GM23338 (cell line): ENCODE measurements at regions not wholly inside any gene's neighbourhood (a gene's known extent, or its start where the extent isn't known, plus 50 kb on each side); places are given as distances from the start of the nearest gene placed in this dataset.

Experiments
- ATAC-seq: fragments of 200-7000 bp; cut with Tn5 transposase; 3 replicates; pipeline ENCODE4 v1.9.1; 2020
- DNase-seq: peaks from one replicate; pipeline ENCODE4 v3.0.0-alpha.2; 2015; ENCODE audit warnings: low spot score
- H2AFZ ChIP-seq: fragments of 200-600 bp; sonication (generic); 2 replicates; pipeline ENCODE4 v1.8.0; 2016; ENCODE audit warnings: antibody characterized with exemption, mild to moderate bottlenecking, moderate library complexity
- H3F3A ChIP-seq: fragments of 200-600 bp; sonication (generic); replicated peaks from 2 replicates; pipeline ENCODE4 v1.8.0; 2017; ENCODE audit warnings: antibody characterized with exemption, mixed run types, low read depth
- H3K27ac ChIP-seq: fragments of 200-600 bp; sonication (generic); 2 replicates; pipeline ENCODE4 v1.6.1; 2016; ENCODE audit warnings: low read depth
- H3K27me3 ChIP-seq: fragments of 200-600 bp; sonication (generic); 2 replicates; pipeline ENCODE4 v1.8.0; 2016; ENCODE audit warnings: mild to moderate bottlenecking, mixed run types, moderate library complexity; ENCODE audit not compliant: insufficient read depth
- H3K36me3 ChIP-seq: fragments of 200-600 bp; sonication (generic); 2 replicates; pipeline ENCODE4 v1.8.0; 2016; ENCODE audit warnings: mild to moderate bottlenecking; ENCODE audit not compliant: insufficient read depth
- H3K4me1 ChIP-seq: fragments of 200-600 bp; sonication (generic); 2 replicates; pipeline ENCODE4 v1.8.0; 2016; ENCODE audit warnings: mild to moderate bottlenecking, moderate library complexity; ENCODE audit not compliant: insufficient read depth
- H3K4me2 ChIP-seq: fragments of 200-600 bp; sonication (generic); 2 replicates; pipeline ENCODE4 v1.7.1; 2017; ENCODE audit warnings: mixed run types
- H3K4me3 ChIP-seq: fragments of 200-600 bp; sonication (generic); 2 replicates; pipeline ENCODE4 v1.6.1; 2016; ENCODE audit warnings: mixed run types
- H3K79me2 ChIP-seq: fragments of 200-600 bp; sonication (generic); replicated peaks from 2 replicates; pipeline ENCODE4 v1.8.0; 2017; ENCODE audit warnings: mild to moderate bottlenecking; ENCODE audit not compliant: insufficient read depth
- H3K9me2 ChIP-seq: fragments of 200-600 bp; sonication (generic); 2 replicates; pipeline ENCODE4 v1.8.0; 2017; ENCODE audit not compliant: insufficient read depth
- H4K20me1 ChIP-seq: fragments of 200-600 bp; sonication (generic); replicated peaks from 2 replicates; pipeline ENCODE4 v1.8.0; 2017; ENCODE audit warnings: mild to moderate bottlenecking; ENCODE audit not compliant: insufficient read depth
- H3K27ac Mint-ChIP-seq: 2 replicates; pipeline ENCODE4 v1.8.0; 2020; ENCODE audit warnings: inconsistent platforms, mild to moderate bottlenecking, moderate library complexity, mixed read lengths
- H3K27me3 Mint-ChIP-seq: 3 replicates; pipeline ENCODE4 v1.8.0; 2022; ENCODE audit warnings: low read depth, mild to moderate bottlenecking, moderate library complexity, mixed read lengths, inconsistent platforms; ENCODE audit not compliant: insufficient read depth, poor library complexity
- H3K36me3 Mint-ChIP-seq: 3 replicates; pipeline ENCODE4 v1.8.0; 2021; ENCODE audit warnings: low read depth, mild to moderate bottlenecking, inconsistent platforms, moderate library complexity, mixed read lengths
- H3K4me1 Mint-ChIP-seq: 3 replicates; pipeline ENCODE4 v1.8.0; 2020; ENCODE audit warnings: mild to moderate bottlenecking, inconsistent platforms, mixed read lengths
- H3K4me3 Mint-ChIP-seq: 3 replicates; pipeline ENCODE4 v1.8.0; 2021; ENCODE audit warnings: moderate library complexity, mild to moderate bottlenecking, inconsistent platforms, mixed read lengths
- H3K9me3 Mint-ChIP-seq: 3 replicates; pipeline ENCODE4 v1.8.0; 2020; ENCODE audit warnings: moderate library complexity, mild to moderate bottlenecking, inconsistent platforms, mixed read lengths
- CREB1 ChIP-seq: fragments of 250-450 bp; sonication (Bioruptor Pico); IDR thresholded peaks from 2 replicates; pipeline ENCODE4 v1.5.0; 2020; ENCODE audit warnings: low read depth, mild to moderate bottlenecking, moderate library complexity
- EZH2 ChIP-seq: fragments of 200-600 bp; sonication (generic); IDR thresholded peaks from one replicate; pipeline ENCODE4 v1.8.0; 2017; ENCODE audit warnings: antibody characterized with exemption, mild to moderate bottlenecking, low read depth; ENCODE audit not compliant: unreplicated experiment
- EZH2phosphoT487 ChIP-seq: fragments of 200-600 bp; sonication (generic); IDR thresholded peaks from one replicate; pipeline ENCODE4 v1.8.1; 2018; ENCODE audit warnings: antibody characterized with exemption; ENCODE audit not compliant: unreplicated experiment
- JUNB ChIP-seq: IDR thresholded peaks from one replicate; pipeline ENCODE4 v1.6.1; 2016; ENCODE audit warnings: antibody characterized with exemption; ENCODE audit not compliant: unreplicated experiment
- NANOG ChIP-seq: IDR thresholded peaks from 2 replicates; pipeline ENCODE4 v1.6.1; 2016; ENCODE audit warnings: antibody characterized with exemption, borderline replicate concordance
- POLR2AphosphoS5 ChIP-seq: IDR thresholded peaks from 2 replicates; pipeline ENCODE4 v1.6.1; 2016; ENCODE audit warnings: antibody characterized with exemption, low read depth
- STAT1 ChIP-seq: IDR thresholded peaks from one replicate; pipeline ENCODE4 v1.6.1; 2016; ENCODE audit warnings: antibody characterized with exemption; ENCODE audit not compliant: unreplicated experiment
- ZNF114 ChIP-seq: fragments of 250-450 bp; sonication (Bioruptor Pico); IDR thresholded peaks from 2 replicates; pipeline ENCODE4 v1.5.0; 2020; ENCODE audit warnings: mild to moderate bottlenecking, moderate library complexity
- ZNF331 ChIP-seq: fragments of 250-450 bp; sonication (Bioruptor Pico); IDR thresholded peaks from 2 replicates; pipeline ENCODE4 v1.5.0; 2020; ENCODE audit warnings: low read depth, mild to moderate bottlenecking, moderate library complexity
- TF ChIP-seq, protein P1 (sequence below), 2 experiments: fragments of 200-600 bp in 1 of 2; sonication (generic) in 1 of 2; conservative IDR thresholded peaks; 2 replicates each; pipeline versions ENCODE4 v1.5.1 to v1.6.1; 2016 to 2017; ENCODE audit warnings: antibody characterized with exemption in 2 of 2, low read depth in 2 of 2, mild to moderate bottlenecking in 2 of 2, moderate library complexity in 1 of 2
- TF ChIP-seq, protein P2 (sequence below): IDR thresholded peaks from 2 replicates; pipeline ENCODE4 v1.6.1; 2016; ENCODE audit warnings: antibody characterized with exemption
- TF ChIP-seq, protein P3 (sequence below): IDR thresholded peaks from one replicate; pipeline ENCODE4 v1.6.1; 2018; ENCODE audit warnings: antibody characterized with exemption; ENCODE audit not compliant: unreplicated experiment
- TF ChIP-seq, protein P4 (sequence below): fragments of 250-450 bp; sonication (Bioruptor Pico); IDR thresholded peaks from 2 replicates; pipeline ENCODE4 v1.5.0; 2020; ENCODE audit warnings: mild to moderate bottlenecking, moderate library complexity

DNA sequence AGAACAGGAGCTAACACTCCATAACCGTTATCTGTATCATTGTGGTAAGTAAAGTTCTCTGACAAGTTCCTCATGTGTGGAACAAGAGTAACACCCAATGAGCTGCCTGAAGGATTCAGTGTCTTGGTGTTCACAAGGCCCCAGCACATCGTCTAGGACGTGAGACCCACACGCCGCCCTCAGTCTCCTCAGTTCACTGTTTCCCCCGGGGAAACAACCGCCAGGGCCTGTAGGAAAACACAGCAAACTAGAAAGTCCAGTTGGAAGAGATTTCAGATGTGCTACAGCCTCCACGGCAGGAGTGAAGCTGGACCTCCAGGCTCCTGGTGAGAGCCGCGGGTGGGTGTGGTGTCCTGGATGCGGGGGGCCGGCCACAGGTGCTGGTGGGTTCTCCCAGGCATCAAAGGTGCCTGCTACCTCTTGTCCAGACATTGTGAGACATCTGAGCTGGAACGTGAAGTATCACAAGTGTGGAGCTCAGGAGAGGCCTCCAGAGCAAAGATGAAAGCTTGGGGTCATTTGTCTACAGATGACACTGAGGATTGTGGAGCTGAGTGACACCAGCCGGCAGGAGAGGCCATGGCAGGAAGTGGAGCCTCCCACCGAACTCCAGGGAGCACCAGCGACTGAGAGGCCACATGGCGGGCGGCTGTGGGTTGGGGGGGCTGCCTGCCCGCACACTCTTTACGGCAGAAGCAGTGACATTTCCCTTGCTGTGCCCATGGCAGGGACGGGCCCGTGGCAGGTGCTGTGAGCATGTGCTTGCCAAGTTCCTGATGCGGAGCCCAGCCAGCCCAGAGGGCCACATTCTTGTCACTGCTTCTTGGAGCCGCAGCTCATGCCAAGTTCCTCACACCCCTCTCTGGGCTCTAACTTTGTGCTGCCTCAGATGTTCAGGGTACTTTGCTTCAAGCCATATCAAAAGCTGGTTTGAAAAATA is 131.2 kb downstream of the TMEM18 start:
- Mint-ChIP-seq H3K4me1 (no peaks in the 10 kb centered on the region), H3K27ac (no peak overlapping the region; the same call in 1 of the 2 replicates), H3K36me3 (no peaks in the 10 kb centered on the region), H3K9me3 (no peaks in the 10 kb centered on the region), H3K27me3 (peaks cover 2% of the 10 kb centered on the region), H3K4me3 (no peak overlapping the region)
- Histone ChIP-seq H3K27me3 (no peaks in the 10 kb centered on the region), H3K36me3 (no peaks in the 10 kb centered on the region), H3K4me1 (no peaks in the 10 kb centered on the region), H3K4me3 (no peak overlapping the region), H4K20me1 (no peaks in the 10 kb centered on the region), H3K27ac (no peak overlapping the region), H2AFZ (no peak overlapping the region), H3K79me2 (no peaks in the 10 kb centered on the region), H3F3A (no peaks in the 10 kb centered on the region), H3K9me2 (no peaks in the 10 kb centered on the region), H3K4me2 (no peak overlapping the region)
- DNase-seq (no peak), ATAC-seq (no peak)
- TF ChIP-seq EZH2phosphoT487 (no peak), JUNB (no peak), ZNF331 (CRISPR knock-in tag) (no peak), STAT1 (no peak), ZNF114 (no peak), NANOG (no peak), POLR2AphosphoS5 (no peak), EZH2 (no peak), CREB1 (CRISPR knock-in tag) (no peak)
- TF ChIP-seq, protein P1, sequence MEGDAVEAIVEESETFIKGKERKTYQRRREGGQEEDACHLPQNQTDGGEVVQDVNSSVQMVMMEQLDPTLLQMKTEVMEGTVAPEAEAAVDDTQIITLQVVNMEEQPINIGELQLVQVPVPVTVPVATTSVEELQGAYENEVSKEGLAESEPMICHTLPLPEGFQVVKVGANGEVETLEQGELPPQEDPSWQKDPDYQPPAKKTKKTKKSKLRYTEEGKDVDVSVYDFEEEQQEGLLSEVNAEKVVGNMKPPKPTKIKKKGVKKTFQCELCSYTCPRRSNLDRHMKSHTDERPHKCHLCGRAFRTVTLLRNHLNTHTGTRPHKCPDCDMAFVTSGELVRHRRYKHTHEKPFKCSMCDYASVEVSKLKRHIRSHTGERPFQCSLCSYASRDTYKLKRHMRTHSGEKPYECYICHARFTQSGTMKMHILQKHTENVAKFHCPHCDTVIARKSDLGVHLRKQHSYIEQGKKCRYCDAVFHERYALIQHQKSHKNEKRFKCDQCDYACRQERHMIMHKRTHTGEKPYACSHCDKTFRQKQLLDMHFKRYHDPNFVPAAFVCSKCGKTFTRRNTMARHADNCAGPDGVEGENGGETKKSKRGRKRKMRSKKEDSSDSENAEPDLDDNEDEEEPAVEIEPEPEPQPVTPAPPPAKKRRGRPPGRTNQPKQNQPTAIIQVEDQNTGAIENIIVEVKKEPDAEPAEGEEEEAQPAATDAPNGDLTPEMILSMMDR (conservative IDR thresholded peaks at IDR 0.05; ENCODE audit: low read depth in 2 of 2) = no peak
- TF ChIP-seq, protein P2, sequence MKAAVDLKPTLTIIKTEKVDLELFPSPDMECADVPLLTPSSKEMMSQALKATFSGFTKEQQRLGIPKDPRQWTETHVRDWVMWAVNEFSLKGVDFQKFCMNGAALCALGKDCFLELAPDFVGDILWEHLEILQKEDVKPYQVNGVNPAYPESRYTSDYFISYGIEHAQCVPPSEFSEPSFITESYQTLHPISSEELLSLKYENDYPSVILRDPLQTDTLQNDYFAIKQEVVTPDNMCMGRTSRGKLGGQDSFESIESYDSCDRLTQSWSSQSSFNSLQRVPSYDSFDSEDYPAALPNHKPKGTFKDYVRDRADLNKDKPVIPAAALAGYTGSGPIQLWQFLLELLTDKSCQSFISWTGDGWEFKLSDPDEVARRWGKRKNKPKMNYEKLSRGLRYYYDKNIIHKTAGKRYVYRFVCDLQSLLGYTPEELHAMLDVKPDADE = no peak
- TF ChIP-seq, protein P3, sequence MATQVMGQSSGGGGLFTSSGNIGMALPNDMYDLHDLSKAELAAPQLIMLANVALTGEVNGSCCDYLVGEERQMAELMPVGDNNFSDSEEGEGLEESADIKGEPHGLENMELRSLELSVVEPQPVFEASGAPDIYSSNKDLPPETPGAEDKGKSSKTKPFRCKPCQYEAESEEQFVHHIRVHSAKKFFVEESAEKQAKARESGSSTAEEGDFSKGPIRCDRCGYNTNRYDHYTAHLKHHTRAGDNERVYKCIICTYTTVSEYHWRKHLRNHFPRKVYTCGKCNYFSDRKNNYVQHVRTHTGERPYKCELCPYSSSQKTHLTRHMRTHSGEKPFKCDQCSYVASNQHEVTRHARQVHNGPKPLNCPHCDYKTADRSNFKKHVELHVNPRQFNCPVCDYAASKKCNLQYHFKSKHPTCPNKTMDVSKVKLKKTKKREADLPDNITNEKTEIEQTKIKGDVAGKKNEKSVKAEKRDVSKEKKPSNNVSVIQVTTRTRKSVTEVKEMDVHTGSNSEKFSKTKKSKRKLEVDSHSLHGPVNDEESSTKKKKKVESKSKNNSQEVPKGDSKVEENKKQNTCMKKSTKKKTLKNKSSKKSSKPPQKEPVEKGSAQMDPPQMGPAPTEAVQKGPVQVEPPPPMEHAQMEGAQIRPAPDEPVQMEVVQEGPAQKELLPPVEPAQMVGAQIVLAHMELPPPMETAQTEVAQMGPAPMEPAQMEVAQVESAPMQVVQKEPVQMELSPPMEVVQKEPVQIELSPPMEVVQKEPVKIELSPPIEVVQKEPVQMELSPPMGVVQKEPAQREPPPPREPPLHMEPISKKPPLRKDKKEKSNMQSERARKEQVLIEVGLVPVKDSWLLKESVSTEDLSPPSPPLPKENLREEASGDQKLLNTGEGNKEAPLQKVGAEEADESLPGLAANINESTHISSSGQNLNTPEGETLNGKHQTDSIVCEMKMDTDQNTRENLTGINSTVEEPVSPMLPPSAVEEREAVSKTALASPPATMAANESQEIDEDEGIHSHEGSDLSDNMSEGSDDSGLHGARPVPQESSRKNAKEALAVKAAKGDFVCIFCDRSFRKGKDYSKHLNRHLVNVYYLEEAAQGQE = no peak
- TF ChIP-seq, protein P4, sequence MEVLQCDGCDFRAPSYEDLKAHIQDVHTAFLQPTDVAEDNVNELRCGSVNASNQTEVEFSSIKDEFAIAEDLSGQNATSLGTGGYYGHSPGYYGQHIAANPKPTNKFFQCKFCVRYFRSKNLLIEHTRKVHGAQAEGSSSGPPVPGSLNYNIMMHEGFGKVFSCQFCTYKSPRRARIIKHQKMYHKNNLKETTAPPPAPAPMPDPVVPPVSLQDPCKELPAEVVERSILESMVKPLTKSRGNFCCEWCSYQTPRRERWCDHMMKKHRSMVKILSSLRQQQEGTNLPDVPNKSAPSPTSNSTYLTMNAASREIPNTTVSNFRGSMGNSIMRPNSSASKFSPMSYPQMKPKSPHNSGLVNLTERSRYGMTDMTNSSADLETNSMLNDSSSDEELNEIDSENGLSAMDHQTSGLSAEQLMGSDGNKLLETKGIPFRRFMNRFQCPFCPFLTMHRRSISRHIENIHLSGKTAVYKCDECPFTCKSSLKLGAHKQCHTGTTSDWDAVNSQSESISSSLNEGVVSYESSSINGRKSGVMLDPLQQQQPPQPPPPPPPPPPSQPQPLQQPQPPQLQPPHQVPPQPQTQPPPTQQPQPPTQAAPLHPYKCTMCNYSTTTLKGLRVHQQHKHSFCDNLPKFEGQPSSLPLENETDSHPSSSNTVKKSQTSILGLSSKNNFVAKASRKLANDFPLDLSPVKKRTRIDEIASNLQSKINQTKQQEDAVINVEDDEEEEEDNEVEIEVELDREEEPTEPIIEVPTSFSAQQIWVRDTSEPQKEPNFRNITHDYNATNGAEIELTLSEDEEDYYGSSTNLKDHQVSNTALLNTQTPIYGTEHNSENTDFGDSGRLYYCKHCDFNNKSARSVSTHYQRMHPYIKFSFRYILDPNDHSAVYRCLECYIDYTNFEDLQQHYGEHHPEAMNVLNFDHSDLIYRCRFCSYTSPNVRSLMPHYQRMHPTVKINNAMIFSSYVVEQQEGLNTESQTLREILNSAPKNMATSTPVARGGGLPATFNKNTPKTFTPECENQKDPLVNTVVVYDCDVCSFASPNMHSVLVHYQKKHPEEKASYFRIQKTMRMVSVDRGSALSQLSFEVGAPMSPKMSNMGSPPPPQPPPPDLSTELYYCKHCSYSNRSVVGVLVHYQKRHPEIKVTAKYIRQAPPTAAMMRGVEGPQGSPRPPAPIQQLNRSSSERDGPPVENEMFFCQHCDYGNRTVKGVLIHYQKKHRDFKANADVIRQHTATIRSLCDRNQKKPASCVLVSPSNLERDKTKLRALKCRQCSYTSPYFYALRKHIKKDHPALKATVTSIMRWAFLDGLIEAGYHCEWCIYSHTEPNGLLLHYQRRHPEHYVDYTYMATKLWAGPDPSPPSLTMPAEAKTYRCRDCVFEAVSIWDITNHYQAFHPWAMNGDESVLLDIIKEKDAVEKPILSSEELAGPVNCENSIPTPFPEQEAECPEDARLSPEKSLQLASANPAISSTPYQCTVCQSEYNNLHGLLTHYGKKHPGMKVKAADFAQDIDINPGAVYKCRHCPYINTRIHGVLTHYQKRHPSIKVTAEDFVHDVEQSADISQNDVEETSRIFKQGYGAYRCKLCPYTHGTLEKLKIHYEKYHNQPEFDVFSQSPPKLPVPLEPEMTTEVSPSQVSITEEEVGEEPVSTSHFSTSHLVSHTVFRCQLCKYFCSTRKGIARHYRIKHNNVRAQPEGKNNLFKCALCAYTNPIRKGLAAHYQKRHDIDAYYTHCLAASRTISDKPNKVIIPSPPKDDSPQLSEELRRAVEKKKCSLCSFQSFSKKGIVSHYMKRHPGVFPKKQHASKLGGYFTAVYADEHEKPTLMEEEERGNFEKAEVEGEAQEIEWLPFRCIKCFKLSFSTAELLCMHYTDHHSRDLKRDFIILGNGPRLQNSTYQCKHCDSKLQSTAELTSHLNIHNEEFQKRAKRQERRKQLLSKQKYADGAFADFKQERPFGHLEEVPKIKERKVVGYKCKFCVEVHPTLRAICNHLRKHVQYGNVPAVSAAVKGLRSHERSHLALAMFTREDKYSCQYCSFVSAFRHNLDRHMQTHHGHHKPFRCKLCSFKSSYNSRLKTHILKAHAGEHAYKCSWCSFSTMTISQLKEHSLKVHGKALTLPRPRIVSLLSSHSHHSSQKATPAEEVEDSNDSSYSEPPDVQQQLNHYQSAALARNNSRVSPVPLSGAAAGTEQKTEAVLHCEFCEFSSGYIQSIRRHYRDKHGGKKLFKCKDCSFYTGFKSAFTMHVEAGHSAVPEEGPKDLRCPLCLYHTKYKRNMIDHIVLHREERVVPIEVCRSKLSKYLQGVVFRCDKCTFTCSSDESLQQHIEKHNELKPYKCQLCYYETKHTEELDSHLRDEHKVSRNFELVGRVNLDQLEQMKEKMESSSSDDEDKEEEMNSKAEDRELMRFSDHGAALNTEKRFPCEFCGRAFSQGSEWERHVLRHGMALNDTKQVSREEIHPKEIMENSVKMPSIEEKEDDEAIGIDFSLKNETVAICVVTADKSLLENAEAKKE (CRISPR knock-in tag) = no peak
